ENCODE measurements at regions not wholly inside any gene's neighbourhood (a gene's known extent, or its start where the extent isn't known, plus 50 kb on each side); places are given as distances from the start of the nearest gene placed in this dataset.

- TF ChIP-seq CSRNP3 (CRISPR knock-in tag; IDR thresholded peaks at IDR 0.05) (no peak), BACH2 (CRISPR knock-in tag; IDR thresholded peaks at IDR 0.05; ENCODE audit: borderline replicate concordance) (no peak), PPARA (CRISPR knock-in tag; IDR thresholded peaks at IDR 0.05; ENCODE audit: borderline replicate concordance) (no peak), ZNF8 (CRISPR knock-in tag; IDR thresholded peaks at IDR 0.05) (no peak), ARNTL (CRISPR knock-in tag; IDR thresholded peaks at IDR 0.05; ENCODE audit: borderline replicate concordance, low read depth) (no peak), CSDC2 (CRISPR knock-in tag; IDR thresholded peaks at IDR 0.05) (no peak), ZC3H10 (CRISPR knock-in tag; IDR thresholded peaks at IDR 0.05) (no peak), ZFP3 (CRISPR knock-in tag; IDR thresholded peaks at IDR 0.05) (no peak), ZFP30 (CRISPR knock-in tag; IDR thresholded peaks at IDR 0.05) (no peak), TOX (CRISPR knock-in tag; IDR thresholded peaks at IDR 0.05; ENCODE audit: borderline replicate concordance) (no peak), ISL1 (CRISPR knock-in tag; IDR thresholded peaks at IDR 0.05) (no peak), ZNF565 (CRISPR knock-in tag; conservative IDR thresholded peaks at IDR 0.05; ENCODE audit: low read depth) (no peak), TCF4 (CRISPR knock-in tag; IDR thresholded peaks at IDR 0.05; ENCODE audit: borderline replicate concordance) (no peak)
- TF ChIP-seq, protein P1, sequence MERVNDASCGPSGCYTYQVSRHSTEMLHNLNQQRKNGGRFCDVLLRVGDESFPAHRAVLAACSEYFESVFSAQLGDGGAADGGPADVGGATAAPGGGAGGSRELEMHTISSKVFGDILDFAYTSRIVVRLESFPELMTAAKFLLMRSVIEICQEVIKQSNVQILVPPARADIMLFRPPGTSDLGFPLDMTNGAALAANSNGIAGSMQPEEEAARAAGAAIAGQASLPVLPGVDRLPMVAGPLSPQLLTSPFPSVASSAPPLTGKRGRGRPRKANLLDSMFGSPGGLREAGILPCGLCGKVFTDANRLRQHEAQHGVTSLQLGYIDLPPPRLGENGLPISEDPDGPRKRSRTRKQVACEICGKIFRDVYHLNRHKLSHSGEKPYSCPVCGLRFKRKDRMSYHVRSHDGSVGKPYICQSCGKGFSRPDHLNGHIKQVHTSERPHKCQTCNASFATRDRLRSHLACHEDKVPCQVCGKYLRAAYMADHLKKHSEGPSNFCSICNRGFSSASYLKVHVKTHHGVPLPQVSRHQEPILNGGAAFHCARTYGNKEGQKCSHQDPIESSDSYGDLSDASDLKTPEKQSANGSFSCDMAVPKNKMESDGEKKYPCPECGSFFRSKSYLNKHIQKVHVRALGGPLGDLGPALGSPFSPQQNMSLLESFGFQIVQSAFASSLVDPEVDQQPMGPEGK (CRISPR knock-in tag; IDR thresholded peaks at IDR 0.05; ENCODE audit: borderline replicate concordance) = no peak
- TF ChIP-seq, protein P2, sequence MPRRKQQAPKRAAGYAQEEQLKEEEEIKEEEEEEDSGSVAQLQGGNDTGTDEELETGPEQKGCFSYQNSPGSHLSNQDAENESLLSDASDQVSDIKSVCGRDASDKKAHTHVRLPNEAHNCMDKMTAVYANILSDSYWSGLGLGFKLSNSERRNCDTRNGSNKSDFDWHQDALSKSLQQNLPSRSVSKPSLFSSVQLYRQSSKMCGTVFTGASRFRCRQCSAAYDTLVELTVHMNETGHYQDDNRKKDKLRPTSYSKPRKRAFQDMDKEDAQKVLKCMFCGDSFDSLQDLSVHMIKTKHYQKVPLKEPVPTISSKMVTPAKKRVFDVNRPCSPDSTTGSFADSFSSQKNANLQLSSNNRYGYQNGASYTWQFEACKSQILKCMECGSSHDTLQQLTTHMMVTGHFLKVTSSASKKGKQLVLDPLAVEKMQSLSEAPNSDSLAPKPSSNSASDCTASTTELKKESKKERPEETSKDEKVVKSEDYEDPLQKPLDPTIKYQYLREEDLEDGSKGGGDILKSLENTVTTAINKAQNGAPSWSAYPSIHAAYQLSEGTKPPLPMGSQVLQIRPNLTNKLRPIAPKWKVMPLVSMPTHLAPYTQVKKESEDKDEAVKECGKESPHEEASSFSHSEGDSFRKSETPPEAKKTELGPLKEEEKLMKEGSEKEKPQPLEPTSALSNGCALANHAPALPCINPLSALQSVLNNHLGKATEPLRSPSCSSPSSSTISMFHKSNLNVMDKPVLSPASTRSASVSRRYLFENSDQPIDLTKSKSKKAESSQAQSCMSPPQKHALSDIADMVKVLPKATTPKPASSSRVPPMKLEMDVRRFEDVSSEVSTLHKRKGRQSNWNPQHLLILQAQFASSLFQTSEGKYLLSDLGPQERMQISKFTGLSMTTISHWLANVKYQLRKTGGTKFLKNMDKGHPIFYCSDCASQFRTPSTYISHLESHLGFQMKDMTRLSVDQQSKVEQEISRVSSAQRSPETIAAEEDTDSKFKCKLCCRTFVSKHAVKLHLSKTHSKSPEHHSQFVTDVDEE (CRISPR knock-in tag; IDR thresholded peaks at IDR 0.05) = no peak
- ATAC-seq = no peak
Observed at GRCh38 chr17:36807496-36808179, 129.6 kb upstream of the LHX1 start.

DNA sequence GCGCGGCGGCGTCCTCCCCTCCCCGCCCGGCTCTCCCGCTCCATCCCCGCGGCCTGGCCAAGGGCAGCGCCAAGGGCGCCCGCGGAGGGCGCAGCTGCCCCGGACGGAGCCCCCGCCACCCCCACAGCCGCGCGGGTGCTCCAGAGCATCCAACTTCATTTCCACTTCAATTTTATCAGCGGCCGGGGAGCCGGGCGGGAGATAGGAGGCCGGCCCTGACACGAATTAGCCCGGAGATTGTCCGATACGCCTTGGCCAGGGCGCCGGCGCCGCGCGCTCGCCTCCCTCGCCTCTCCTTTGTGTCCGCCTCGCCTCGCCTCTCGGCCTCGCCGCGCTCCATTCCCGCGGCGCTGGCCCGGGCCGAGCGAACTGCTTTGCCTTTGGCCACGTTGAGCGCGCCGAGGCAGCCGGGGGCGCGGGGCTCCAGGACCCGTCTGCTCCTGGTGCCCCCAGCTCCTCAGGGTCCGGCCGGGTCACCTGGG is 129.1 kb upstream of the LHX1 start:
- peak; percentile 63 for ATAC-seq
- TF ChIP-seq TCF4 (CRISPR knock-in tag; IDR thresholded peaks at IDR 0.05; ENCODE audit: borderline replicate concordance) = no peak
- TF ChIP-seq GLIS3 (CRISPR knock-in tag; IDR thresholded peaks at IDR 0.05) = no peak
- no peak for TF ChIP-seq OSR1 (CRISPR knock-in tag; IDR thresholded peaks at IDR 0.05)
- no peak for TF ChIP-seq BACH2 (CRISPR knock-in tag; IDR thresholded peaks at IDR 0.05; ENCODE audit: borderline replicate concordance)
- no peak for TF ChIP-seq ESRRG (CRISPR knock-in tag; IDR thresholded peaks at IDR 0.05)
- no peak for TF ChIP-seq CSRNP3 (CRISPR knock-in tag; IDR thresholded peaks at IDR 0.05)
- TF ChIP-seq ZFP3 (CRISPR knock-in tag; IDR thresholded peaks at IDR 0.05) = no peak
- no peak for TF ChIP-seq ZC3H10 (CRISPR knock-in tag; IDR thresholded peaks at IDR 0.05)
- no peak for TF ChIP-seq ISL1 (CRISPR knock-in tag; IDR thresholded peaks at IDR 0.05)

GRCh38 chr17:36812762-36813161 is 124.5 kb upstream of the LHX1 start:
- TF ChIP-seq GLIS3 (CRISPR knock-in tag; IDR thresholded peaks at IDR 0.05) (no peak), RARB (CRISPR knock-in tag; IDR thresholded peaks at IDR 0.05) (no peak), ZNF70 (CRISPR knock-in tag; IDR thresholded peaks at IDR 0.05) (no peak), ZFP30 (CRISPR knock-in tag; IDR thresholded peaks at IDR 0.05) (no peak), ESRRG (CRISPR knock-in tag; IDR thresholded peaks at IDR 0.05) (no peak), ZC3H10 (CRISPR knock-in tag; IDR thresholded peaks at IDR 0.05) (no peak), OSR1 (CRISPR knock-in tag; IDR thresholded peaks at IDR 0.05) (no peak), ISL1 (CRISPR knock-in tag; IDR thresholded peaks at IDR 0.05) (no peak), SNAI2 (CRISPR knock-in tag; IDR thresholded peaks at IDR 0.05) (no peak), TOX (CRISPR knock-in tag; IDR thresholded peaks at IDR 0.05; ENCODE audit: borderline replicate concordance) (no peak)
- TF ChIP-seq, protein P2 (CRISPR knock-in tag; IDR thresholded peaks at IDR 0.05) = no peak
- TF ChIP-seq, protein P1 (CRISPR knock-in tag; IDR thresholded peaks at IDR 0.05; ENCODE audit: borderline replicate concordance) = no peak
- ATAC-seq = no peak
